Activated CD4-positive, alpha-beta T cell treated with anti-CD3 and anti-CD28 coated beads, Interleukin-2, amount 50 U/mL, for 1 hour (primary cell): ENCODE measurements at regions not wholly inside any gene's neighbourhood (a gene's known extent, or its start where the extent isn't known, plus 50 kb on each side); places are given as distances from the start of the nearest gene placed in this dataset.
"Not testable (repeated sequence)": the region's sequence is repeated elsewhere in the genome, so short reads cannot be mapped to it uniquely, and the experiment has no call there.

Experiments used
- DNase-seq: peaks from one replicate; pipeline ENCODE4 v3.0.0-alpha.2; 2020

GRCh38 chr1:208475951-208476845 is 232.0 kb upstream of the PLXNA2 start:
- no peak for DNase-seq

- no peak for DNase-seq
These were observed 232.6 kb upstream of the PLXNA2 start for GRCh38 chr1:208476846-208477170.

- no peak for DNase-seq
These were observed 235.3 kb upstream of the PLXNA2 start for GRCh38 chr1:208479435-208479834.

GRCh38 chr1:208485512-208485911 is 241.3 kb upstream of the PLXNA2 start:
- no peak for DNase-seq

- DNase-seq, result no peak
These were observed 242.5 kb upstream of the PLXNA2 start for GRCh38 chr1:208486677-208487076.

GRCh38 chr1:208488432-208488831 is 244.2 kb upstream of the PLXNA2 start:
- DNase-seq, result not testable (repeated sequence)

- DNase-seq, result no peak
These were observed 252.5 kb upstream of the PLXNA2 start for GRCh38 chr1:208496467-208497371.

- no peak for DNase-seq
These were observed 253.8 kb upstream of the PLXNA2 start for GRCh38 chr1:208497866-208498541.

GRCh38 chr1:208499026-208499425 is 254.8 kb upstream of the PLXNA2 start:
- DNase-seq, result no peak

GRCh38 chr1:208499601-208500000 is 255.4 kb upstream of the PLXNA2 start:
- DNase-seq, result no peak

GRCh38 chr1:208500375-208500774 is 256.2 kb upstream of the PLXNA2 start:
- DNase-seq, result no peak

GRCh38 chr1:208501542-208501941 is 257.4 kb upstream of the PLXNA2 start:
- no peak for DNase-seq

GRCh38 chr1:208503787-208504186 is 259.6 kb upstream of the PLXNA2 start:
- no peak for DNase-seq

- DNase-seq, result no peak
These were observed 262.6 kb upstream of the PLXNA2 start for GRCh38 chr1:208506812-208507211.

- no peak for DNase-seq
These were observed 264.9 kb upstream of the PLXNA2 start for GRCh38 chr1:208509072-208509471.

GRCh38 chr1:208510192-208510952 is 266.2 kb upstream of the PLXNA2 start:
- DNase-seq, result no peak

- DNase-seq, result no peak
These were observed 267.2 kb upstream of the PLXNA2 start for GRCh38 chr1:208511242-208511860.

- DNase-seq, result no peak
These were observed 269.6 kb upstream of the PLXNA2 start for GRCh38 chr1:208513799-208514198.

- DNase-seq, result no peak
These were observed 270.9 kb upstream of the PLXNA2 start for GRCh38 chr1:208515129-208515528.

- DNase-seq, result no peak
These were observed 272.6 kb upstream of the PLXNA2 start for GRCh38 chr1:208516780-208517179.

GRCh38 chr1:208520438-208521099 is 276.4 kb upstream of the PLXNA2 start:
- no peak for DNase-seq

- no peak for DNase-seq
These were observed 277.4 kb upstream of the PLXNA2 start for GRCh38 chr1:208521534-208521933.
